GM12878 (cell line): ENCODE measurements at regions not wholly inside any gene's neighbourhood (a gene's known extent, or its start where the extent isn't known, plus 50 kb on each side); places are given as distances from the start of the nearest gene placed in this dataset.

Experiments used
- HDAC2 ChIP-seq: fragments of 200-600 bp; sonication (generic); IDR thresholded peaks from 2 replicates; pipeline ENCODE4 v1.6.1; 2017
- KAT2A ChIP-seq: conservative IDR thresholded peaks from 2 replicates; pipeline ENCODE4 v1.6.1; 2011; ENCODE audit warnings: low read depth, low read length; ENCODE audit not compliant: control insufficient read depth
- SIN3A ChIP-seq: IDR thresholded peaks from 2 replicates; pipeline ENCODE4 v1.6.1; 2012; ENCODE audit warnings: low read depth, low read length, improper control_type of control experiment
- SMAD5 ChIP-seq: IDR thresholded peaks from 2 replicates; pipeline ENCODE4 v1.6.1; 2016; ENCODE audit warnings: antibody characterized with exemption, low read depth
- YY1 ChIP-seq: IDR thresholded peaks from 2 replicates; pipeline ENCODE4 v1.6.1; 2011; ENCODE audit warnings: low read depth, mild to moderate bottlenecking, low read length
- ZBTB40 ChIP-seq: fragments of 450-650 bp; IDR thresholded peaks from 2 replicates; pipeline ENCODE4 v1.6.1; 2016; ENCODE audit warnings: mild to moderate bottlenecking, moderate library complexity, borderline replicate concordance
- ZNF592 ChIP-seq: fragments of 450-650 bp; IDR thresholded peaks from 2 replicates; pipeline ENCODE4 v1.6.1; 2017; ENCODE audit warnings: mild to moderate bottlenecking, moderate library complexity

- TF ChIP-seq ZBTB40 (no peak), YY1 (no peak), KAT2A (no peak), SMAD5 (no peak), ZNF592 (no peak), SIN3A (no peak), HDAC2 (no peak)
Measured at GRCh38 chr4:11633430-11633829, 204.7 kb upstream of the HS3ST1 start (continued).
